Caco-2 (cell line): ENCODE measurements at regions not wholly inside any gene's neighbourhood (a gene's known extent, or its start where the extent isn't known, plus 50 kb on each side); places are given as distances from the start of the nearest gene placed in this dataset.

Experiments used
- BruUV-seq: library from RNA; stranded (reverse); fragments of 400-500 nt; replicated peaks from 2 replicates; lab custom pipeline; 2021; lab: Mats Ljungman, UMichigan
- CTCF ChIA-PET: fragments of 300-600 bp; sonication (Branson Sonifier 250); formaldehyde crosslinking; loops from one replicate; lab custom pipeline; 2022; ENCODE audit warnings: antibody characterized with exemption; lab: Charles Lee
- POLR2A ChIA-PET: fragments of 300-600 bp; sonication (Branson Sonifier 250); formaldehyde crosslinking; loops from one replicate; lab custom pipeline; 2022; ENCODE audit warnings: antibody characterized with exemption; lab: Charles Lee
- DNase-seq, 2 experiments: peaks; one replicate each; pipeline versions ENCODE4 v3.0.0 to v3.0.0-alpha.2; 2020 to 2022
- H3K27me3 ChIP-seq: replicated peaks from 2 replicates; pipeline ENCODE4 v1.6.0; 2011; ENCODE audit warnings: low read length; ENCODE audit not compliant: control insufficient read depth, insufficient read depth
- H3K36me3 ChIP-seq: 2 replicates; pipeline ENCODE4 v1.5.1; 2011; ENCODE audit warnings: low read length; ENCODE audit not compliant: control insufficient read depth, insufficient read depth
- H3K4me1 ChIP-seq: fragments of 250-450 bp; sonication (Bioruptor Pico); 2 replicates; pipeline ENCODE4 v1.5.1; 2020; ENCODE audit warnings: mild to moderate bottlenecking
- H3K4me3 ChIP-seq: 2 replicates; pipeline ENCODE4 v1.5.1; 2011; ENCODE audit warnings: low read depth, mild to moderate bottlenecking, control low read depth, low read length
- H3K9me3 ChIP-seq: fragments of 250-450 bp; sonication (Bioruptor Pico); 2 replicates; pipeline ENCODE4 v1.5.1; 2020; ENCODE audit warnings: mild to moderate bottlenecking, moderate library complexity
- H3K27ac Mint-ChIP-seq: one replicate; pipeline ENCODE4 v1.8.0; 2022; ENCODE audit warnings: mixed read lengths; ENCODE audit not compliant: unreplicated experiment
- H3K27me3 Mint-ChIP-seq: one replicate; pipeline ENCODE4 v1.8.0; 2022; ENCODE audit warnings: mixed read lengths; ENCODE audit not compliant: insufficient read depth, unreplicated experiment
- H3K36me3 Mint-ChIP-seq: one replicate; pipeline ENCODE4 v1.8.0; 2022; ENCODE audit warnings: mild to moderate bottlenecking, mixed read lengths; ENCODE audit not compliant: insufficient read depth, unreplicated experiment
- H3K4me1 Mint-ChIP-seq: one replicate; pipeline ENCODE4 v1.8.0; 2022; ENCODE audit warnings: low read depth, mixed read lengths; ENCODE audit not compliant: unreplicated experiment
- H3K4me3 Mint-ChIP-seq: one replicate; pipeline ENCODE4 v1.8.0; 2022; ENCODE audit warnings: mild to moderate bottlenecking, moderate library complexity, mixed read lengths; ENCODE audit not compliant: unreplicated experiment
- H3K9me3 Mint-ChIP-seq: one replicate; pipeline ENCODE4 v1.8.0; 2022; ENCODE audit warnings: mixed read lengths; ENCODE audit not compliant: unreplicated experiment
- CTCF ChIP-seq, 2 experiments: fragments of 200-600 bp in 1 of 2; IDR thresholded peaks; 1 replicate in 1 of 2; 2 replicates in 1 of 2; pipeline versions ENCODE4 v1.5.1 to v1.8.0; 2011 to 2022; ENCODE audit warnings: antibody characterized with exemption in 1 of 2, control low read depth in 1 of 2, inconsistent platforms in 1 of 2, low read depth in 1 of 2, low read length in 1 of 2, mild to moderate bottlenecking in 1 of 2, moderate library complexity in 1 of 2; ENCODE audit not compliant: insufficient read depth in 1 of 2, severe bottlenecking in 1 of 2, unreplicated experiment in 1 of 2
- intact Hi-C: fragments of 100-400 bp; cut with micrococcal nuclease; formaldehyde crosslinking; loops from one replicate; pipeline ENCODE4 v1.10.0; 2022; ENCODE audit not compliant: unreplicated experiment

GRCh38 chr2:240248721-240249422 lies 108.4 kb upstream of the OTOS start:
- intact Hi-C loops, result no loop called here
- Histone ChIP-seq H3K9me3 (no peaks in the 10 kb centered on the region), H3K4me3 (no peak overlapping the region), H3K27me3 (no peaks in the 10 kb centered on the region), H3K4me1 (peaks cover 42% of the 10 kb centered on the region), H3K36me3 (no peaks in the 10 kb centered on the region; the same call in 1 of the 2 replicates)
- Mint-ChIP-seq H3K9me3 (no peaks in the 10 kb centered on the region), H3K4me1 (no peaks in the 10 kb centered on the region), H3K27ac (peak overlapping the region; percentile 61), H3K36me3 (peaks cover 81% of the 10 kb centered on the region), H3K4me3 (peak overlapping the region; percentile 7), H3K27me3 (no peaks in the 10 kb centered on the region)
- no peak for DNase-seq
- ChIA-PET CTCF (no interaction called here), POLR2A (no interaction called here)
- no TSS peak for BruUV-seq
- TF ChIP-seq CTCF (IDR thresholded peaks at IDR 0.05; ENCODE audit: insufficient read depth in 1 of 2, low read depth in 1 of 2, low read length in 1 of 2, severe bottlenecking in 1 of 2, unreplicated experiment in 1 of 2), result no peak

DNA sequence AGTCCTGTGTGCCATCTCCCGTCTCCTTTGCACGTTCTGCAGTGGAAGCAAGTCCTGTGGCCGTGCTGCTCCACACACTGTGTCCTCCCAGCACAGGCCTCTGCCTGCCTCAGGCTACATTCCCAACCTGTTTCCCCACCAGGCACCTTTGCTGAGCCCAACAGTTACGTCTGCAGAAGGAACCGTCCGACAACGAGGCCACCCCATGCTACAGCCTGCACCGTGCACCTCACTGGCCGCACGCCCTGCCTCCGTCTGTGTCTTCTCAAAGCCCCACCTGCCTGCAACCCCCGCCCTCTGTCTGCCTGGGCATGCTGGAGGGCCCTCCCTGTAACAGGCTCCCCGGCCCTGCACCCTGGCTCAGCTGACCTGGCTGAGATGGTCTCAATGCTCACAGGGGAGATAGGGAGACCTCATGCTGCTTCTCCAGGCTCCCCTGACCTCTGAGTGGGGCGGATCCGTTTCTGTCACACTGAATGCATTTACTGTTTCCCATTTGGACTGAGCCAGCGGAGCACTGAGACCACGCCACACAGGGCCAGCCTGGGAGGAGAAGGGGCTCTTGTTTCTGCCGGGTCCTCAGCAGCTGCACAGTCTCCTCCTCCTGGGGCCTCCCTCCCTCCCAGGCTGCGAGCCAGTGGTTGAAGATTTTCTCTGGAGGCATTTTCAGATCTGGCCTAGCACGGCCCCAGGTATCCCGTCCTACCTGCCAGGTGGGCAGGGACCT lies 109.1 kb upstream of the OTOS start:
- ChIA-PET CTCF (no interaction called here), POLR2A (no interaction called here)
- H3K27me3 Mint-ChIP-seq, result no peaks in the 10 kb centered on the region
- H3K36me3 Mint-ChIP-seq, result peaks cover 83% of the 10 kb centered on the region
- no peaks in the 10 kb centered on the region for H3K9me3 Mint-ChIP-seq
- peak overlapping the region; percentile 61 for H3K27ac Mint-ChIP-seq
- Histone ChIP-seq H3K27me3 (no peaks in the 10 kb centered on the region), H3K4me1 (peaks cover 49% of the 10 kb centered on the region), H3K36me3 (no peaks in the 10 kb centered on the region; the same call in 1 of the 2 replicates), H3K4me3 (no peak overlapping the region), H3K9me3 (no peaks in the 10 kb centered on the region)
- intact Hi-C loops, result no loop called here
- peak overlapping the region; percentile 29 for H3K4me3 Mint-ChIP-seq
- no peaks in the 10 kb centered on the region for H3K4me1 Mint-ChIP-seq
- BruUV-seq, result no TSS peak
- no peak for TF ChIP-seq CTCF (IDR thresholded peaks at IDR 0.05; ENCODE audit: insufficient read depth in 1 of 2, low read depth in 1 of 2, low read length in 1 of 2, severe bottlenecking in 1 of 2, unreplicated experiment in 1 of 2)
- no peak for DNase-seq

DNA sequence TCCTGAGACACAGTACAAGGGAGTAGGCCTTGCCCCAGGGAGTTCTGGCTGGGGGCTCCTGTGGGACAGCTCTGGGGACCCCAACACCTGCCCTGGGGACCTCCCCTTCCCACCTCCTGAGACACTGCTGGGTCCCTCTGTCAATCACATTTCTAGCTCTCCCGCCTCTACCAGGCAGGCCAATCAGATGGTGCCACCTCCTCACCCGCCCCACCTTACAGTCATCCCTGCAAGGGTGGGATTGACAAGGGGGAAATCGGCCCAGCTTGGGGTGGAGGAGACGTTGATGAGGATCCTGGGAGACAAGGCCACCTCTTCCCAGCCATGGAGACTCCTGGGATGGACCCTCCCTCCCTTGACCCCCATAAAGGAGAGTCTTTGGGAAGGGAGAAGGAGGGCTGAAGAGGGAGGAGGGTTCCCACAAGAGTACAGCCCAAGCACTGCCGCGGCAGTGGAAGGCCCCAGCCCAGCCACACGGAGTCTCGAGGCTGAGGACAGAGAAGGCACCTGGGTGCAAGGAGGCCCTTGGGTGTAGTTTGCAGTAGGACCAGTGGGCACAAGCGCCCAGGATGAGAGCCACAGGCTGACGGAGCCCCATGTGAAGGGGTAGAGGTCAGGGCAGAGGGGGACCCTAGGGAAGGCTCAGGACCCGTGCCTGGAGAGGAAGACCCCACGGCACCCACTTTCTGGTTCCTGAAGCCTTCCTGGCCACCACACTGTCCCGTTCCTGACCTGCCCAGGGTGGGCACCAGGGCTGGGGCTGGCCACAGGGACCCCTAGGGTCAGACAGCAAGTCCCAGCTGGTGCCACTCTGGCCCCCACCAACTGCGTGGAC lies 109.9 kb upstream of the OTOS start:
- Mint-ChIP-seq H3K27me3 (no peaks in the 10 kb centered on the region), H3K4me1 (no peaks in the 10 kb centered on the region), H3K9me3 (no peaks in the 10 kb centered on the region), H3K27ac (peak overlapping the region; percentile 61), H3K36me3 (peaks cover 88% of the 10 kb centered on the region), H3K4me3 (peak overlapping the region; percentile 29)
- Histone ChIP-seq H3K36me3 (no peaks in the 10 kb centered on the region; the same call in 1 of the 2 replicates), H3K4me3 (no peak overlapping the region), H3K27me3 (no peaks in the 10 kb centered on the region), H3K4me1 (peaks cover 50% of the 10 kb centered on the region), H3K9me3 (no peaks in the 10 kb centered on the region)
- intact Hi-C loops, result no loop called here
- no TSS peak for BruUV-seq
- no peak for TF ChIP-seq CTCF (IDR thresholded peaks at IDR 0.05; ENCODE audit: insufficient read depth in 1 of 2, low read depth in 1 of 2, low read length in 1 of 2, severe bottlenecking in 1 of 2, unreplicated experiment in 1 of 2)
- CTCF ChIA-PET, result no interaction called here
- no peak for DNase-seq
- POLR2A ChIA-PET, result no interaction called here
